ENCODE measurements at regions not wholly inside any gene's neighbourhood (a gene's known extent, or its start where the extent isn't known, plus 50 kb on each side); places are given as distances from the start of the nearest gene placed in this dataset.
"Not testable (repeated sequence)": the region's sequence is repeated elsewhere in the genome, so short reads cannot be mapped to it uniquely, and the experiment has no call there.

- not testable (repeated sequence) for TF ChIP-seq POLR2A, EP300, CTCF, POLR2AphosphoS5 (IDR thresholded peaks at IDR 0.05)
Measured at GRCh38 chr16:88152879-88153278, 201.6 kb downstream of the BANP start.
